ENCODE measurements at regions not wholly inside any gene's neighbourhood (a gene's known extent, or its start where the extent isn't known, plus 50 kb on each side); places are given as distances from the start of the nearest gene placed in this dataset.

GRCh38 chr2:4445821-4446220 is 742.4 kb downstream of the DCDC2C start:
- no peak for DNase-seq (ENCODE audit: low read depth in 2 of 2)
- no peak overlapping the region for H3K4me3 ChIP-seq (replicated peaks in 1 of 2; ENCODE audit: low read depth in 2 of 2, low read length in 2 of 2)
- TF ChIP-seq CTCF (IDR thresholded peaks at IDR 0.05; ENCODE audit: low read depth, low read length), result no peak

DNA sequence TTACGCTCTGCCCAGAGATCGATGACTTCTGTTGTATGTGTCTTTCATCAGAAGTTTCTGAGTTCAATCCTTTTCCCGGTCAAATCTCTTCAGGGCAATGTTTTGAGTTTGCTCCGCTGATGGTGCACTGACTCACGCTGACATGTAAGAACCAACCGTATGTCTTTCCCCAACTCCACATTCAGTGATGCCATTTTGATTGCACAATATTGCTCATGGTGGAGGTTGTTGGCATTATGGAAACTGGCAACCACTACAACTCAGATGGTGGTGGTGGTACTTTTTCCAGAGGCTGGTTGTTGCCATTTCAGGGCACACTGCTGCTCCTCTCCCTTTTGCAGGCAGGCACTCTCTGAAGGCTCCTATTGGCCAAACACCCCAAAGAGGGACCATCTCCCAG is 751.5 kb downstream of the DCDC2C start:
- no peak for DNase-seq (ENCODE audit: low read depth in 2 of 2)
- H3K4me3 ChIP-seq (replicated peaks in 1 of 2; ENCODE audit: low read depth in 2 of 2, low read length in 2 of 2), result no peak overlapping the region
- no peak for TF ChIP-seq CTCF (IDR thresholded peaks at IDR 0.05; ENCODE audit: low read depth, low read length)

DNA sequence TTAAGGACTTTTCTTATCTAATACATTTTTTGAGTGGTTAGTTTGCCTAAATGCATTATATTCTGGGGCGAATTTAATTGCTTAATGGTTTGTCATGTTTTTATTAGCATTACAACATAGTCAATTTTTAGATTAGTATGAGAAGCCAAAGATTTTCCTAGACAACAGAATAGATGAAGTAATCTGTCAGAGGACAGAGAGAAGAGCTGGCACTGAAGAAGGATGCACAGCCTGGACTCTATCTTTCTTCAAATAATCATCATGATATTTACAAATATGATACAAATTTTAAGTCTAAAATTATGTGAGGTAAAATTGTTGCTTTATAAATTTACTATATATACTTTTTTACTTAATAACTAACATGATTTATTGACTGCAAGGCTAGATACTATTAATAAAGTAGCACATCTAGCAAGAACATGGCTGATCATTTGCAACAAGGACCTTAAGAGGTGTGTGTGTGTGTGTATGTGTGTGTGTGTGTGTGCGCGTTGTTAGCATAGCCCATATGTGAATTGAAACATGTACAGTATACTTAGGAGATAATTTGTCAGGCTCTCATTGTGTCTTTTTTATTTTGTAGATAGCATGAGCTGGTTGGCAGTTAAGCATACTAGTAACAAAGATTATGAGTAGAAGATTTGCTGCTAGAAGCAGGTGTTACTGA is 752.2 kb downstream of the DCDC2C start:
- DNase-seq (ENCODE audit: low read depth in 2 of 2), result no peak
- H3K4me3 ChIP-seq (replicated peaks in 1 of 2; ENCODE audit: low read depth in 2 of 2, low read length in 2 of 2), result no peak overlapping the region
- no peak for TF ChIP-seq CTCF (IDR thresholded peaks at IDR 0.05; ENCODE audit: low read depth, low read length)

DNA sequence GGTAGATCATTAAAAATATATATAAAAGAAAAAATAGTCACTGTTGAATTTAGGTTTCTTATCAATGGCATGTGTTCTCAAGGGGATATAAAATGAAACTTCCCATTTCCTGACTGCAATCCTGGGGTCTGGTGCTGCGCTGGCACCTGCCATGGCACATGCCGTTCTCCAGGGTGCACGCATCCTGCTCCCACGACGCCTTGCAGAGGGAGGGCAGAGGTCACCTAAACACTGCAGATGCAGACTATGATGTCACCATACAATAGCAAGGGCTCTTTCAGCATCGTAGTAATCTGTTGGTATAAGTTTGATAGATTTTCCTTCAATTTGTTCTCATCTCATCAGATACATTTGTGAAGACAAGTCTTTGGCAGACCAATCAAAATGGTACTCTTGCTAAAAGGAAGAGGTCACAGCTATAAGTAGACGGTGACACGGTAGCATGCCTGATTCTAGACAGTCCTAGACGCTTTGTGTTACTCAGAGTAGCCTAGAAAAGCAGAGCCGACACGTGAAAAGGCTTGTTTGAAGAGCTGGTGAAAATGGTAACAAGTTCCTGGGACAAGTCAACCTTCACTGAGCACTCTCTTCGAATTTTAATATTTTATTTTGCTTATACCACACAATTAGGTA is 761.4 kb downstream of the DCDC2C start:
- no peak for TF ChIP-seq CTCF (IDR thresholded peaks at IDR 0.05; ENCODE audit: low read depth, low read length)
- no peak overlapping the region for H3K4me3 ChIP-seq (replicated peaks in 1 of 2; ENCODE audit: low read depth in 2 of 2, low read length in 2 of 2)
- no peak for DNase-seq (ENCODE audit: low read depth in 2 of 2)

DNA sequence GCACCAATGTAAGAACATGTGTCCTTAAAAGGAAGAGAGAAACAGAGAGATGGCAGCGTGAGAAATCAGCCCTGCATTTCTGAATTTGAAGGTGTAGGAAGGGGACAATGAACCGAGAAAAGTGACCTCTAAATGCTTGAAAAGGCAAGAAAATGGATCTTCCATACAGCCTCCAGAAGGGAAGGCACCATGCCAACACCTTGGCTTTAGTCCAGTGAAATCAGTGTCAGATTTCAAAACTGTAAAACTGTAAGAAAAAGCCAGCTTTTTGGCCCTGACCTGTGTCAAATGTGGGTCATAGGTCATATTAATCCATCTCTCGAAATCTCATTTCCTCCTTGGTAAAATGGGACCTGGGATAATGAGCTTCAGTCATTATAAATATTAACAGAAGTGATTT is 762.3 kb downstream of the DCDC2C start:
- H3K4me3 ChIP-seq (replicated peaks in 1 of 2; ENCODE audit: low read depth in 2 of 2, low read length in 2 of 2), result no peak overlapping the region
- no peak for DNase-seq (ENCODE audit: low read depth in 2 of 2)

GRCh38 chr2:4475618-4476017 is 772.2 kb downstream of the DCDC2C start:
- TF ChIP-seq CTCF (IDR thresholded peaks at IDR 0.05; ENCODE audit: low read depth, low read length), result no peak
- no peak overlapping the region for H3K4me3 ChIP-seq (replicated peaks in 1 of 2; ENCODE audit: low read depth in 2 of 2, low read length in 2 of 2)

More for the DNA sequence above, 762.3 kb downstream of the DCDC2C start:
- TF ChIP-seq CTCF (IDR thresholded peaks at IDR 0.05; ENCODE audit: low read depth, low read length), result no peak

More at GRCh38 chr2:4475618-4476017, 772.2 kb downstream of the DCDC2C start:
- DNase-seq (ENCODE audit: low read depth in 2 of 2), result no peak

Measured in cardiac fibroblast (primary cell).